SH-SY5Y (cell line): ENCODE measurements at regions not wholly inside any gene's neighbourhood (a gene's known extent, or its start where the extent isn't known, plus 50 kb on each side); places are given as distances from the start of the nearest gene placed in this dataset.

Experiments
- GATA2 ChIP-seq: IDR thresholded peaks from 2 replicates; pipeline ENCODE4 v1.6.1; 2011; ENCODE audit warnings: mild to moderate bottlenecking, low read depth, low read length
- GATA3 ChIP-seq: IDR thresholded peaks from 2 replicates; pipeline ENCODE4 v1.6.1; 2011; ENCODE audit warnings: low read depth, mild to moderate bottlenecking, low read length, moderate library complexity

GRCh38 chr17:70687421-70687820, 518.1 kb downstream of the KCNJ2 start:
- no peak for TF ChIP-seq GATA2
- TF ChIP-seq GATA3: no peak
